Naive thymus-derived CD4-positive, alpha-beta T cell (primary cell): ENCODE measurements at regions not wholly inside any gene's neighbourhood (a gene's known extent, or its start where the extent isn't known, plus 50 kb on each side); places are given as distances from the start of the nearest gene placed in this dataset.

Experiments
- ATAC-seq: fragments of 150-1000 bp; cut with Tn5 transposase; 2 replicates; pipeline ENCODE4 v1.10.0; 2021; ENCODE audit warnings: mild to moderate bottlenecking, moderate library complexity
- CTCF ChIA-PET: fragments of 350-600 bp; sonication (Branson Sonifier 250); formaldehyde crosslinking; loops from one replicate; lab custom pipeline; 2021; ENCODE audit warnings: antibody characterized with exemption; lab: Charles Lee
- POLR2A ChIA-PET: fragments of 350-600 bp; sonication (Branson Sonifier 250); formaldehyde crosslinking; loops from one replicate; lab custom pipeline; 2021; ENCODE audit warnings: antibody characterized with exemption, inconsistent platforms; lab: Charles Lee
- DNase-seq, 9 donors: peaks; one replicate each; pipeline versions ENCODE4 v3.0.0 to v3.0.0-alpha.2; 2020 to 2022; ENCODE audit warnings: mixed read lengths in 1 of 9
- H3K27ac ChIP-seq: one replicate; pipeline ENCODE4 v1.7.0; 2013; ENCODE audit warnings: mild to moderate bottlenecking, low read depth, low read length, moderate library complexity
- H3K27me3 ChIP-seq, 2 donors: one replicate each; pipeline ENCODE4 v1.7.0; 2013; ENCODE audit warnings: low read length in 2 of 2, mild to moderate bottlenecking in 2 of 2, moderate library complexity in 2 of 2; ENCODE audit not compliant: control insufficient read depth in 2 of 2, insufficient read depth in 2 of 2
- H3K36me3 ChIP-seq, 3 experiments: 1 replicate in 2 of 3; 2 replicates in 1 of 3; pipeline ENCODE4 v1.7.0; 2013; ENCODE audit warnings: low read length in 3 of 3, mild to moderate bottlenecking in 3 of 3, moderate library complexity in 1 of 3; ENCODE audit not compliant: insufficient read depth in 3 of 3, control insufficient read depth in 2 of 3
- H3K4me1 ChIP-seq, 2 donors: one replicate each; pipeline ENCODE4 v1.7.0; 2013; ENCODE audit warnings: low read length in 2 of 2, mild to moderate bottlenecking in 2 of 2, moderate library complexity in 1 of 2; ENCODE audit not compliant: control insufficient read depth in 2 of 2, insufficient read depth in 2 of 2
- H3K4me3 ChIP-seq: 2 replicates; pipeline ENCODE4 v1.7.0; 2013; ENCODE audit warnings: mild to moderate bottlenecking, low read length
- H3K9me3 ChIP-seq, 3 experiments: 1 replicate in 2 of 3; 2 replicates in 1 of 3; pipeline ENCODE4 v1.7.0; 2013; ENCODE audit warnings: low read length in 3 of 3; ENCODE audit not compliant: control insufficient read depth in 2 of 3
- H3K27ac Mint-ChIP-seq, 9 donors: one replicate each; pipeline ENCODE4 v1.8.0; 2020 to 2022; ENCODE audit warnings: mixed read lengths in 9 of 9, mild to moderate bottlenecking in 8 of 9, moderate library complexity in 5 of 9, inconsistent platforms in 2 of 9
- H3K27me3 Mint-ChIP-seq, 5 donors: one replicate each; pipeline ENCODE4 v1.8.0; 2021 to 2022; ENCODE audit warnings: mixed read lengths in 5 of 5, mild to moderate bottlenecking in 1 of 5
- H3K36me3 Mint-ChIP-seq, 5 donors: one replicate each; pipeline ENCODE4 v1.8.0; 2020 to 2022; ENCODE audit warnings: mixed read lengths in 5 of 5, mild to moderate bottlenecking in 3 of 5, inconsistent platforms in 1 of 5
- H3K4me1 Mint-ChIP-seq, 7 donors: one replicate each; pipeline ENCODE4 v1.8.0; 2020 to 2022; ENCODE audit warnings: mixed read lengths in 7 of 7, mild to moderate bottlenecking in 3 of 7, inconsistent platforms in 1 of 7
- H3K4me3 Mint-ChIP-seq, 10 donors: one replicate each; pipeline ENCODE4 v1.8.0; 2020 to 2022; ENCODE audit warnings: mild to moderate bottlenecking in 10 of 10, mixed read lengths in 10 of 10, moderate library complexity in 6 of 10, inconsistent platforms in 2 of 10
- H3K9me3 Mint-ChIP-seq, 11 donors: one replicate each; pipeline ENCODE4 v1.8.0; 2020 to 2022; ENCODE audit warnings: mixed read lengths in 11 of 11, mild to moderate bottlenecking in 4 of 11, inconsistent platforms in 1 of 11, moderate library complexity in 1 of 11
- intact Hi-C, 2 donors: fragments of 100-400 bp; cut with micrococcal nuclease; formaldehyde crosslinking; loops; one replicate each; pipeline ENCODE4 v1.15.1; 2023

GRCh38 chr16:73337373-73338296 is 289.7 kb upstream of the ZFHX3 start:
- no peaks in the 10 kb centered on the region for H3K9me3 ChIP-seq
- H3K4me3 ChIP-seq = no peak overlapping the region
- no peak overlapping the region for H3K27ac ChIP-seq
- Mint-ChIP-seq H3K4me3 (no peak overlapping the region), H3K36me3 (no peaks in the 10 kb centered on the region), H3K4me1 (no peaks in the 10 kb centered on the region), H3K27me3 (peaks cover 0 to 5% (median 0%) of the 10 kb centered on the region in 5 donors), H3K9me3 (peaks cover 0 to 2% (median 0%) of the 10 kb centered on the region in 11 donors), H3K27ac (no peak overlapping the region)
- POLR2A ChIA-PET = no interaction called here
- no peak for ATAC-seq
- H3K36me3 ChIP-seq = no peaks in the 10 kb centered on the region
- intact Hi-C loops = no loop called here
- no peak for DNase-seq
- H3K27me3 ChIP-seq = no peaks in the 10 kb centered on the region
- CTCF ChIA-PET = no interaction called here
- H3K4me1 ChIP-seq = no peaks in the 10 kb centered on the region

GRCh38 chr16:73329358-73330286 is 281.7 kb upstream of the ZFHX3 start:
- H3K9me3 Mint-ChIP-seq = peaks cover 0 to 7% (median 0%) of the 10 kb centered on the region in 11 donors
- intact Hi-C loops = no loop called here
- POLR2A ChIA-PET = no interaction called here

GRCh38 chr16:73326770-73327470 is 279.0 kb upstream of the ZFHX3 start:
- Histone ChIP-seq H3K27me3 (no peaks in the 10 kb centered on the region), H3K36me3 (no peaks in the 10 kb centered on the region), H3K4me3 (no peak overlapping the region), H3K4me1 (no peaks in the 10 kb centered on the region), H3K27ac (no peak overlapping the region), H3K9me3 (no peaks in the 10 kb centered on the region)
- Mint-ChIP-seq H3K27me3 (peaks cover 0 to 10% (median 0%) of the 10 kb centered on the region in 5 donors), H3K27ac (no peak overlapping the region), H3K9me3 (peaks cover 0 to 7% (median 0%) of the 10 kb centered on the region in 11 donors), H3K4me3 (no peak overlapping the region), H3K4me1 (no peaks in the 10 kb centered on the region), H3K36me3 (peaks cover 0 to 7% (median 0%) of the 10 kb centered on the region in 5 donors)
- POLR2A ChIA-PET = no interaction called here
- ATAC-seq (no peak), DNase-seq (no peak)
- intact Hi-C loops = no loop called here
- CTCF ChIA-PET = no interaction called here

More at GRCh38 chr16:73329358-73330286, 281.7 kb upstream of the ZFHX3 start:
- ATAC-seq = no peak
- Histone ChIP-seq H3K4me1 (no peaks in the 10 kb centered on the region), H3K36me3 (no peaks in the 10 kb centered on the region), H3K4me3 (no peak overlapping the region), H3K9me3 (no peaks in the 10 kb centered on the region), H3K27ac (no peak overlapping the region), H3K27me3 (no peaks in the 10 kb centered on the region)
- no peaks in the 10 kb centered on the region for H3K36me3 Mint-ChIP-seq
- peaks cover 0 to 6% (median 0%) of the 10 kb centered on the region in 5 donors for H3K27me3 Mint-ChIP-seq
- H3K4me3 Mint-ChIP-seq = no peak overlapping the region
- H3K4me1 Mint-ChIP-seq = no peaks in the 10 kb centered on the region
- no peak for DNase-seq
- no peak overlapping the region for H3K27ac Mint-ChIP-seq
- CTCF ChIA-PET = no interaction called here

- H3K4me3 Mint-ChIP-seq = no peak overlapping the region
- no peak for DNase-seq
- intact Hi-C loops = no loop called here
- Histone ChIP-seq H3K4me3 (no peak overlapping the region), H3K9me3 (no peaks in the 10 kb centered on the region), H3K27ac (no peak overlapping the region), H3K27me3 (no peaks in the 10 kb centered on the region), H3K36me3 (no peaks in the 10 kb centered on the region), H3K4me1 (no peaks in the 10 kb centered on the region)
- ChIA-PET CTCF (no interaction called here), POLR2A (no interaction called here)
- no peak overlapping the region for H3K27ac Mint-ChIP-seq
- no peak for ATAC-seq
- H3K9me3 Mint-ChIP-seq = peaks cover 0 to 7% (median 0%) of the 10 kb centered on the region in 11 donors
- peaks cover 0 to 7% (median 0%) of the 10 kb centered on the region in 5 donors for H3K36me3 Mint-ChIP-seq
- peaks cover 0 to 6% (median 0%) of the 10 kb centered on the region in 5 donors for H3K27me3 Mint-ChIP-seq
- H3K4me1 Mint-ChIP-seq = no peaks in the 10 kb centered on the region
Observed at GRCh38 chr16:73326221-73326620, 278.3 kb upstream of the ZFHX3 start.

DNA sequence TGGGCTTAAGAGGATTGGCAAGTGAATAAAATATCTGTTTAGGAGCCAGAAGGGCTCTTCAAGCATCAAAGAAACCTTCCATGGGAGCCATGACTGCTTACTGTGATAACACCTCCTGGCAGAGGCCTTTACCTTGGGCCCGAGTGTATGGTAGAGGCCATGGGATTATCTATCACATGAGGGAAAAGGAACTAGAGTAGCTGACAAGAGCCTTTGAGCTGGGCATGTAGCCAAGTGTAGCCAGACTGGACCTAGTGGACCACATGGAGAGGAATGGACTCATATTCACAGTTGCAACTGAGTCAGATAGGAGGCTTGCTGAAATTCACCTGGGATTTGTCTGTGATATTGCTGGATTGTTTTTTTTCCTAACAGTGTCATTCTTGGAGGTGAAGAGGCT is 276.0 kb upstream of the ZFHX3 start:
- intact Hi-C loops = no loop called here
- no peak overlapping the region for H3K27ac Mint-ChIP-seq
- DNase-seq (no peak), ATAC-seq (no peak)
- POLR2A ChIA-PET = no interaction called here
- H3K27me3 ChIP-seq = no peaks in the 10 kb centered on the region
- H3K9me3 ChIP-seq = no peaks in the 10 kb centered on the region
- H3K36me3 Mint-ChIP-seq = peaks cover 0 to 7% (median 0%) of the 10 kb centered on the region in 5 donors
- no peaks in the 10 kb centered on the region for H3K36me3 ChIP-seq
- no peak overlapping the region for H3K4me3 ChIP-seq
- H3K4me3 Mint-ChIP-seq = no peak overlapping the region
- peaks cover 0 to 6% (median 0%) of the 10 kb centered on the region in 5 donors for H3K27me3 Mint-ChIP-seq
- H3K4me1 ChIP-seq = no peaks in the 10 kb centered on the region
- H3K9me3 Mint-ChIP-seq = peaks cover 0 to 8% (median 1%) of the 10 kb centered on the region in 11 donors
- H3K4me1 Mint-ChIP-seq = no peaks in the 10 kb centered on the region
- CTCF ChIA-PET = interaction anchor here (0.9 kb wide), 1 partner anchor 20 kb away, joined by 3 read pairs; no protein-coding TSS in a partner anchor
- no peak overlapping the region for H3K27ac ChIP-seq

DNA sequence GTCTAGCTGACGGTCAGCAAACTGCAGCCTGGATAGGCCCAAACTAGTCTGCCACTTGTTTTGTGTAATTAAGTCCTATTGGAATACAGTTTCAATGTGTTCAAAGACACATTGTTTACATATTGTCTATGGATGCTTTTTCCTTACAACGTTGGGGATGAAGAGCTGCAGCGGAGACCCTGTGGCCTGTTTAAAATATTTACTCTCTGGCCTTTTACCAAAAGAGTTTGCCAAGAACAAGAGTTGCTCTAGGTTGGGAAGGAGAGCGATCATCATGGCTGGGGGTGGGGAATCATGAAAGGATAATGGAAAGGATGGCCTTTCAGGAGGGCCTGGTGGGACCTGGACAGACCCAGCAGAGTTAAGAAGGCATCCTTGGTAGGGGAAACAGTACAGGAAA is 274.9 kb upstream of the ZFHX3 start:
- Histone ChIP-seq H3K4me3 (no peak overlapping the region), H3K36me3 (no peaks in the 10 kb centered on the region), H3K27me3 (no peaks in the 10 kb centered on the region), H3K4me1 (no peaks in the 10 kb centered on the region), H3K9me3 (no peaks in the 10 kb centered on the region), H3K27ac (no peak overlapping the region)
- H3K4me1 Mint-ChIP-seq = no peaks in the 10 kb centered on the region
- DNase-seq = no peak
- ATAC-seq = no peak
- H3K27me3 Mint-ChIP-seq = peaks cover 0 to 6% (median 0%) of the 10 kb centered on the region in 5 donors
- ChIA-PET CTCF (no interaction called here), POLR2A (interaction anchor here (0.6 kb wide), 1 partner anchor 12 kb away, joined by 3 read pairs; no protein-coding TSS in a partner anchor)
- no peak overlapping the region for H3K4me3 Mint-ChIP-seq
- intact Hi-C loops = no loop called here
- peaks cover 0 to 8% (median 1%) of the 10 kb centered on the region in 11 donors for H3K9me3 Mint-ChIP-seq
- no peak overlapping the region for H3K27ac Mint-ChIP-seq
- H3K36me3 Mint-ChIP-seq = peaks cover 0 to 7% (median 0%) of the 10 kb centered on the region in 5 donors
